Karpas-422 (cell line): ENCODE measurements at regions not wholly inside any gene's neighbourhood (a gene's known extent, or its start where the extent isn't known, plus 50 kb on each side); places are given as distances from the start of the nearest gene placed in this dataset.
"Not testable (repeated sequence)": the region's sequence is repeated elsewhere in the genome, so short reads cannot be mapped to it uniquely, and the experiment has no call there.

Source experiments
- DNase-seq: peaks from one replicate; pipeline ENCODE4 v3.0.0-alpha.2; 2015
- H2AFZ ChIP-seq: fragments of 200-600 bp; sonication (generic); 2 replicates; pipeline ENCODE4 v1.6.1; 2014; ENCODE audit warnings: antibody characterized with exemption, low read length, mixed read lengths
- H3K27ac ChIP-seq: fragments of 200-600 bp; sonication (generic); 2 replicates; pipeline ENCODE4 v1.5.1; 2014; ENCODE audit warnings: mild to moderate bottlenecking, low read length, moderate library complexity
- H3K27me3 ChIP-seq: fragments of 200-600 bp; sonication (generic); 2 replicates; pipeline ENCODE4 v1.6.1; 2014; ENCODE audit warnings: low read length, mixed read lengths
- H3K36me3 ChIP-seq: fragments of 200-600 bp; sonication (generic); 2 replicates; pipeline ENCODE4 v1.6.1; 2014; ENCODE audit warnings: low read length, mixed read lengths; ENCODE audit not compliant: insufficient read depth
- H3K4me1 ChIP-seq: fragments of 200-600 bp; sonication (generic); 2 replicates; pipeline ENCODE4 v1.6.1; 2014; ENCODE audit warnings: mild to moderate bottlenecking, low read length, mixed read lengths
- H3K4me2 ChIP-seq: fragments of 200-600 bp; sonication (generic); 2 replicates; pipeline ENCODE4 v1.6.1; 2014; ENCODE audit warnings: low read length, low read depth, mild to moderate bottlenecking; ENCODE audit not compliant: poor library complexity, severe bottlenecking
- H3K4me3 ChIP-seq: fragments of 200-600 bp; sonication (generic); 2 replicates; pipeline ENCODE4 v1.5.1; 2014; ENCODE audit warnings: mild to moderate bottlenecking, antibody characterized with exemption, low read length, mixed read lengths
- H3K79me2 ChIP-seq: fragments of 200-600 bp; sonication (generic); 2 replicates; pipeline ENCODE4 v1.6.1; 2014; ENCODE audit warnings: mild to moderate bottlenecking, low read length, mixed read lengths
- H3K9ac ChIP-seq: fragments of 200-600 bp; sonication (generic); 2 replicates; pipeline ENCODE4 v1.6.0; 2014; ENCODE audit warnings: low read length
- H3K9me2 ChIP-seq: fragments of 200-600 bp; sonication (generic), shearing (Covaris generic); replicated peaks from 2 replicates; pipeline ENCODE4 v1.6.0; 2014; ENCODE audit warnings: mild to moderate bottlenecking, low read length, moderate library complexity; ENCODE audit not compliant: insufficient read depth
- H3K9me3 ChIP-seq: fragments of 300-700, 200-600 bp; sonication (generic); 2 replicates; pipeline ENCODE4 v1.6.1; 2014; ENCODE audit warnings: low read length, mixed read lengths
- H4K20me1 ChIP-seq: fragments of 200-600 bp; sonication (generic); 2 replicates; pipeline ENCODE4 v1.6.1; 2014; ENCODE audit warnings: mild to moderate bottlenecking, antibody characterized with exemption, low read length, low read depth; ENCODE audit not compliant: insufficient read depth

- DNase-seq: no peak
- no peaks in the 10 kb centered on the region for H4K20me1 ChIP-seq
- no peaks in the 10 kb centered on the region for H3K27me3 ChIP-seq
- H3K27ac ChIP-seq: no peak overlapping the region
- H3K9me2 ChIP-seq: no peaks in the 10 kb centered on the region
- H3K36me3 ChIP-seq: no peaks in the 10 kb centered on the region
- H3K4me3 ChIP-seq: no peak overlapping the region
- H3K4me2 ChIP-seq: peak overlapping the region; percentile 9
- H3K9me3 ChIP-seq: no peaks in the 10 kb centered on the region
- no peak overlapping the region for H2AFZ ChIP-seq
- H3K79me2 ChIP-seq: no peaks in the 10 kb centered on the region
- peaks cover 13% of the 10 kb centered on the region for H3K4me1 ChIP-seq
- no peak overlapping the region for H3K9ac ChIP-seq
Observed at GRCh38 chr2:215536510-215536909, 100.6 kb upstream of the FN1 start.

- Histone ChIP-seq H3K27me3 (no peaks in the 10 kb centered on the region), H3K79me2 (no peaks in the 10 kb centered on the region), H3K9ac (no peak overlapping the region), H4K20me1 (no peaks in the 10 kb centered on the region), H3K27ac (no peak overlapping the region), H3K9me3 (no peaks in the 10 kb centered on the region), H3K4me1 (peaks cover 13% of the 10 kb centered on the region), H3K4me3 (no peak overlapping the region), H3K36me3 (no peaks in the 10 kb centered on the region), H2AFZ (no peak overlapping the region), H3K9me2 (no peaks in the 10 kb centered on the region), H3K4me2 (no peak overlapping the region)
- DNase-seq: no peak
Observed at GRCh38 chr2:215535741-215536140, 99.9 kb upstream of the FN1 start.

DNA sequence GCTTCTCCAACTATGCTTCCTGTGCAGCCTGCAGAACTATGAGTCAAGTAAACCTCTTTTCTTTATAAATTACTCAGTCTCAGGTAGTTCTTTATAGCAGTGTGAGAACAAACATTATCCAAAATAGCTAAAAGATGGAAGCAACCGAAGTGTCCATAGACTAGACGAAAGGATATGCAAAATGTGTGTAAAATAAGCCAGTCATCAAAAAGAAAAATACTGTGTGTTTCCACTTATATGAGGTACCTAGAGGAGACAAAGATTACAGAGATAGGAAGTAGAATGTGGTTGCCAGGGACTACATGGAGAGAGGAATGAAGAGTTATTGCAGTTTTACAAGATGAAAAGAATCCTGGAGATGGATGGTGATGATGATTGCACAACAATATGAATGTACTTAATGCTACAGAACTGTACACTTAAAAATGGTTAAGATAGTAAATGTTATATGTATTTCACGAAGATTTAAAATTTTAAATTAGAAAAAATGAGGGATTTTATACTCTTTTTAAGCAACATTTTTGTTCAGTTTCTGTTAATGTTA, 99.3 kb upstream of the FN1 start:
- Histone ChIP-seq H3K4me2 (no peak overlapping the region), H3K9me2 (no peaks in the 10 kb centered on the region), H4K20me1 (no peaks in the 10 kb centered on the region), H3K27me3 (no peaks in the 10 kb centered on the region), H3K4me1 (peaks cover 13% of the 10 kb centered on the region), H3K36me3 (no peaks in the 10 kb centered on the region), H3K79me2 (no peaks in the 10 kb centered on the region), H3K9me3 (no peaks in the 10 kb centered on the region), H3K27ac (no peak overlapping the region), H3K4me3 (no peak overlapping the region), H3K9ac (no peak overlapping the region), H2AFZ (0 out of 2 replicates have a peak overlapping the region, but pooled peaks have one; percentile 49)
- DNase-seq: no peak

- not testable (repeated sequence) for H2AFZ ChIP-seq, H3K9ac ChIP-seq, H3K36me3 ChIP-seq, H3K27me3 ChIP-seq, H3K4me3 ChIP-seq, H4K20me1 ChIP-seq, H3K9me3 ChIP-seq, H3K9me2 ChIP-seq, H3K27ac ChIP-seq, DNase-seq, H3K79me2 ChIP-seq, H3K4me2 ChIP-seq
- peaks cover 13% of the 10 kb centered on the region for H3K4me1 ChIP-seq
Observed at GRCh38 chr2:215533716-215534115, 97.8 kb upstream of the FN1 start.

- H3K4me1 ChIP-seq: peaks cover 13% of the 10 kb centered on the region
- H4K20me1 ChIP-seq: no peaks in the 10 kb centered on the region
- no peak for DNase-seq
- no peak overlapping the region for H3K27ac ChIP-seq
- H3K79me2 ChIP-seq: no peaks in the 10 kb centered on the region
- H3K4me3 ChIP-seq: no peak overlapping the region
- no peaks in the 10 kb centered on the region for H3K9me3 ChIP-seq
- no peaks in the 10 kb centered on the region for H3K36me3 ChIP-seq
- no peak overlapping the region for H2AFZ ChIP-seq
- no peak overlapping the region for H3K9ac ChIP-seq
- no peaks in the 10 kb centered on the region for H3K27me3 ChIP-seq
- no peaks in the 10 kb centered on the region for H3K9me2 ChIP-seq
- H3K4me2 ChIP-seq: no peak overlapping the region
Observed at GRCh38 chr2:215532844-215533243, 97.0 kb upstream of the FN1 start.

DNA sequence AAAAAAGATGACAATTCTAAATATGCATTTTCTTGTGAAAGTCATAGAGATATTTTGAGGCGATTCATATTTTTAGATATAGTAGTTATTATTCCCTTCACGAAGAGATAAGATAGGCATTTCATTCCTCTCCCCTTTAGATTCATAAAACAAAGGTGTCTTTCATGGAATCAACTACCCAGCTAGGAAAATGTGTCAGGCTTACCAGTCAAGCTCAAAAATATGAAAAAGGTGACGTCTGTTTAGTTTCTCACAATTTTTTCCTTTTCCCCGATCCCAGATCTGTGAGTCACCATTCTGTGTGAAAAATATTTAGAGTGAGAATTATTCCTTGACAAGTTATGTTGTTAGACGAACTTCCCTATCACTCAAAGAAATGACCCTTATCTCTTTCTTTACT, 95.4 kb upstream of the FN1 start:
- H2AFZ ChIP-seq: no peak overlapping the region
- no peak overlapping the region for H3K4me3 ChIP-seq
- H3K27me3 ChIP-seq: no peaks in the 10 kb centered on the region
- no peak overlapping the region for H3K27ac ChIP-seq
- no peaks in the 10 kb centered on the region for H4K20me1 ChIP-seq
- no peaks in the 10 kb centered on the region for H3K36me3 ChIP-seq
- peaks cover 11% of the 10 kb centered on the region for H3K4me1 ChIP-seq
- H3K9me2 ChIP-seq: no peaks in the 10 kb centered on the region
- H3K9ac ChIP-seq: no peak overlapping the region
- H3K9me3 ChIP-seq: no peaks in the 10 kb centered on the region
- no peak overlapping the region for H3K4me2 ChIP-seq
- DNase-seq: no peak
- H3K79me2 ChIP-seq: no peaks in the 10 kb centered on the region

- Histone ChIP-seq H4K20me1 (no peaks in the 10 kb centered on the region), H3K27me3 (no peaks in the 10 kb centered on the region), H2AFZ (no peak overlapping the region), H3K9ac (no peak overlapping the region), H3K4me3 (no peak overlapping the region), H3K9me2 (no peaks in the 10 kb centered on the region), H3K27ac (no peak overlapping the region), H3K9me3 (no peaks in the 10 kb centered on the region), H3K79me2 (no peaks in the 10 kb centered on the region), H3K4me2 (no peak overlapping the region), H3K4me1 (peaks cover 11% of the 10 kb centered on the region), H3K36me3 (no peaks in the 10 kb centered on the region)
- DNase-seq: no peak
Observed at GRCh38 chr2:215530191-215530968, 94.5 kb upstream of the FN1 start.

GRCh38 chr2:215529271-215529670, 93.4 kb upstream of the FN1 start:
- H3K4me2 ChIP-seq: no peak overlapping the region
- no peak for DNase-seq
- no peaks in the 10 kb centered on the region for H3K9me2 ChIP-seq
- H3K9ac ChIP-seq: no peak overlapping the region
- no peaks in the 10 kb centered on the region for H3K27me3 ChIP-seq
- H3K4me3 ChIP-seq: no peak overlapping the region
- H2AFZ ChIP-seq: no peak overlapping the region
- H3K36me3 ChIP-seq: no peaks in the 10 kb centered on the region
- H3K9me3 ChIP-seq: no peaks in the 10 kb centered on the region
- H4K20me1 ChIP-seq: no peaks in the 10 kb centered on the region
- H3K4me1 ChIP-seq: peaks cover 7% of the 10 kb centered on the region; the same call in 1 of the 2 replicates
- no peaks in the 10 kb centered on the region for H3K79me2 ChIP-seq
- no peak overlapping the region for H3K27ac ChIP-seq
